Right lobe of liver (tissue), 4 donors: ENCODE measurements at regions not wholly inside any gene's neighbourhood (a gene's known extent, or its start where the extent isn't known, plus 50 kb on each side); places are given as distances from the start of the nearest gene placed in this dataset.

Experiments
- CTCF ChIP-seq, 4 donors: fragments of 200-600 bp in 3 of 4; fragments of 450-650 bp in 1 of 4; IDR thresholded peaks; one replicate each; pipeline versions ENCODE4 v1.5.1 to v1.8.0; 2016 to 2022; ENCODE audit warnings: antibody characterized with exemption in 4 of 4, mild to moderate bottlenecking in 2 of 4
- POLR2A ChIP-seq: fragments of 450-650 bp; IDR thresholded peaks from one replicate; pipeline ENCODE4 v1.6.1; 2017; ENCODE audit warnings: antibody characterized with exemption, mild to moderate bottlenecking
- donor health status: DM: no; HTN: no; CAD: no.
- donor health status: DM: no; HTN: no; CAD: no.
- donor health status: DM: no; HTN: yes; CAD: no.

DNA sequence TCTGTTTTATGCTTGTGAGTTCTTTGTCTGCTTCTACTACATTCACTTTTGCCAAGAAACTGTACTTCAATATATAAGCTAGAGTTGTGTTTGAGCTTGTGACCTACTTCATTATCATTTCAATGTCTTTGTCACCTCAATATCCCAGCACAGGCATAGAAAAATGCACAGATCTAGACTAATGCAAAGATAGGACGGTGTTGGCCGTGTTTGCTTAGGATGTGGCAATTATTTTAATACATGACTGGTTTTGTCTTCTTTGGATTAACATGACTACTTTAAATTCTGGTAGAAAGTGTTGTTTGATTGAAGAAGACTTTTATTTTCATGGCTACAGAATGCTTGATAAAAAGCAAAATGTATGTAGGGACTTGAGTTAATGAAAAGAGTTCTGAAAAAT is 1075.0 kb upstream of the GJE1 start:
- TF ChIP-seq CTCF (IDR thresholded peaks at IDR 0.05) (no peak), POLR2A (no peak)
